DMS 273 (cell line): ENCODE measurements at regions not wholly inside any gene's neighbourhood (a gene's known extent, or its start where the extent isn't known, plus 50 kb on each side); places are given as distances from the start of the nearest gene placed in this dataset.

Source experiments
- DNase-seq: peaks from one replicate; lab custom pipeline; 2025; ENCODE audit not compliant: unreplicated experiment; lab: John Stamatoyannopoulos, UW

- peak; percentile 54 for DNase-seq
These were observed 172.5 kb downstream of the SMAD2 start for GRCh38 chr18:47758000-47758399.

GRCh38 chr18:47756364-47757016, 174.0 kb downstream of the SMAD2 start:
- DNase-seq: peak; percentile 82

GRCh38 chr18:47755102-47755456, 175.4 kb downstream of the SMAD2 start:
- no peak for DNase-seq

- peak; percentile 79 for DNase-seq
These were observed 176.0 kb downstream of the SMAD2 start for GRCh38 chr18:47754311-47755101.

- DNase-seq: no peak
These were observed 177.4 kb downstream of the SMAD2 start for GRCh38 chr18:47752796-47753645.

- DNase-seq: peak; percentile 16
These were observed 179.5 kb downstream of the SMAD2 start for GRCh38 chr18:47750889-47751423.

GRCh38 chr18:47749600-47749973, 180.9 kb downstream of the SMAD2 start:
- DNase-seq: no peak

GRCh38 chr18:47748847-47749599, 181.4 kb downstream of the SMAD2 start:
- DNase-seq: peak; percentile 91

- DNase-seq: no peak
These were observed 182.2 kb downstream of the SMAD2 start for GRCh38 chr18:47748093-47748796.

- no peak for DNase-seq
These were observed 183.1 kb downstream of the SMAD2 start for GRCh38 chr18:47747260-47747795.

- DNase-seq: no peak
These were observed 183.8 kb downstream of the SMAD2 start for GRCh38 chr18:47746615-47747014.

- no peak for DNase-seq
These were observed 185.2 kb downstream of the SMAD2 start for GRCh38 chr18:47745227-47745626.

GRCh38 chr18:47737956-47738355, 192.5 kb downstream of the SMAD2 start:
- DNase-seq: no peak

- no peak for DNase-seq
These were observed 193.1 kb downstream of the SMAD2 start for GRCh38 chr18:47737198-47737830.

- no peak for DNase-seq
These were observed 193.9 kb downstream of the SMAD2 start for GRCh38 chr18:47736376-47737140.

- DNase-seq: no peak
These were observed 195.3 kb downstream of the SMAD2 start for GRCh38 chr18:47735041-47735702.

GRCh38 chr18:47731276-47731675, 199.2 kb downstream of the SMAD2 start:
- DNase-seq: no peak

GRCh38 chr18:47730795-47731194, 199.7 kb downstream of the SMAD2 start:
- no peak for DNase-seq
